SK-N-SH (cell line): ENCODE measurements at regions not wholly inside any gene's neighbourhood (a gene's known extent, or its start where the extent isn't known, plus 50 kb on each side); places are given as distances from the start of the nearest gene placed in this dataset.

ENCODE experiments used
- CTCF ChIP-seq: fragments of 200-600 bp; sonication (generic); IDR thresholded peaks from 2 replicates; pipeline ENCODE4 v1.6.1; 2017; ENCODE audit warnings: antibody characterized with exemption, mild to moderate bottlenecking, moderate library complexity
- POLR2AphosphoS5 ChIP-seq: IDR thresholded peaks from 2 replicates; pipeline ENCODE4 v1.6.1; 2012; ENCODE audit warnings: low read depth, low read length
- RXRA ChIP-seq: IDR thresholded peaks from 2 replicates; pipeline ENCODE4 v1.4.0; 2012; ENCODE audit warnings: low read depth, mild to moderate bottlenecking, borderline replicate concordance
- YY1 ChIP-seq: IDR thresholded peaks from 2 replicates; pipeline ENCODE4 v1.4.0; 2012; ENCODE audit warnings: low read depth, mild to moderate bottlenecking
- TF ChIP-seq, protein P1 (sequence below): IDR thresholded peaks from 2 replicates; pipeline ENCODE4 v1.4.0; 2012; ENCODE audit warnings: low read depth, borderline replicate concordance

- TF ChIP-seq CTCF (no peak), POLR2AphosphoS5 (no peak), RXRA (no peak), YY1 (no peak)
- TF ChIP-seq, protein P1, sequence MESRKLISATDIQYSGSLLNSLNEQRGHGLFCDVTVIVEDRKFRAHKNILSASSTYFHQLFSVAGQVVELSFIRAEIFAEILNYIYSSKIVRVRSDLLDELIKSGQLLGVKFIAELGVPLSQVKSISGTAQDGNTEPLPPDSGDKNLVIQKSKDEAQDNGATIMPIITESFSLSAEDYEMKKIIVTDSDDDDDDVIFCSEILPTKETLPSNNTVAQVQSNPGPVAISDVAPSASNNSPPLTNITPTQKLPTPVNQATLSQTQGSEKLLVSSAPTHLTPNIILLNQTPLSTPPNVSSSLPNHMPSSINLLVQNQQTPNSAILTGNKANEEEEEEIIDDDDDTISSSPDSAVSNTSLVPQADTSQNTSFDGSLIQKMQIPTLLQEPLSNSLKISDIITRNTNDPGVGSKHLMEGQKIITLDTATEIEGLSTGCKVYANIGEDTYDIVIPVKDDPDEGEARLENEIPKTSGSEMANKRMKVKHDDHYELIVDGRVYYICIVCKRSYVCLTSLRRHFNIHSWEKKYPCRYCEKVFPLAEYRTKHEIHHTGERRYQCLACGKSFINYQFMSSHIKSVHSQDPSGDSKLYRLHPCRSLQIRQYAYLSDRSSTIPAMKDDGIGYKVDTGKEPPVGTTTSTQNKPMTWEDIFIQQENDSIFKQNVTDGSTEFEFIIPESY, result no peak
Observed at GRCh38 chr17:33816842-33817617, 438.1 kb upstream of the CCL2 start.
